IPS-20b (cell line): ENCODE measurements at regions not wholly inside any gene's neighbourhood (a gene's known extent, or its start where the extent isn't known, plus 50 kb on each side); places are given as distances from the start of the nearest gene placed in this dataset.
"Not testable (repeated sequence)": the region's sequence is repeated elsewhere in the genome, so short reads cannot be mapped to it uniquely, and the experiment has no call there.

Source experiments
- H3K27ac ChIP-seq: one replicate; pipeline ENCODE4 v1.5.1; 2013; ENCODE audit warnings: low read length
- H3K27me3 ChIP-seq: 2 replicates; pipeline ENCODE4 v1.6.1; 2013; ENCODE audit warnings: mild to moderate bottlenecking, low read length, inconsistent platforms; ENCODE audit not compliant: insufficient read depth
- H3K36me3 ChIP-seq: 2 replicates; pipeline ENCODE4 v1.6.1; 2013; ENCODE audit warnings: low read depth, mild to moderate bottlenecking, inconsistent platforms, low read length, moderate library complexity; ENCODE audit not compliant: insufficient read depth
- H3K4me1 ChIP-seq: 2 replicates; pipeline ENCODE4 v1.6.1; 2013; ENCODE audit warnings: mild to moderate bottlenecking, control low read depth, inconsistent platforms, low read length, moderate library complexity; ENCODE audit not compliant: insufficient read depth
- H3K4me3 ChIP-seq: 2 replicates; pipeline ENCODE4 v1.5.1; 2013; ENCODE audit warnings: mild to moderate bottlenecking, low read length, inconsistent platforms
- H3K9ac ChIP-seq: 2 replicates; pipeline ENCODE4 v1.6.1; 2013; ENCODE audit warnings: low read depth, mild to moderate bottlenecking, inconsistent platforms, low read length, moderate library complexity
- H3K9me3 ChIP-seq: 2 replicates; pipeline ENCODE4 v1.6.1; 2013; ENCODE audit warnings: mild to moderate bottlenecking, low read depth, low read length, inconsistent platforms; ENCODE audit not compliant: insufficient read depth

DNA sequence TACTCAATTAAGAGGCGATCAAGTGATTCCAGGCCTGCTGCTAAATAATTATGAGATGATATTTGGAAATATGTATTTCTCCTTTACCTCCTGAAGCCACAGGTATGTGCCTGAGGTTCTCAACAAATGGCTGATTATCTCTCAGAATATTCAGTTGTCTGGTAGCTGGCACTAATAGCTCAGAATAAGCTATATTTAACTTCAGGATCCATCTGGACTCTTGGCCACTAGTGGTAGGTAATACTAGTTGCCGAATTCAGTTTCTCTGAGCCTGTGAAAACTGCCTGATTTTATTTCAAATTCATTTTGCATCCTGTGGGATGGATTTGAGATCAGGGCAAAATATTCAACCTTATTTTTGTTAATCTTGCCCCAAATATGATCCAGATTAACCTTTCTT, 499.0 kb downstream of the DIPK2A start:
- no peaks in the 10 kb centered on the region for H3K27me3 ChIP-seq

DNA sequence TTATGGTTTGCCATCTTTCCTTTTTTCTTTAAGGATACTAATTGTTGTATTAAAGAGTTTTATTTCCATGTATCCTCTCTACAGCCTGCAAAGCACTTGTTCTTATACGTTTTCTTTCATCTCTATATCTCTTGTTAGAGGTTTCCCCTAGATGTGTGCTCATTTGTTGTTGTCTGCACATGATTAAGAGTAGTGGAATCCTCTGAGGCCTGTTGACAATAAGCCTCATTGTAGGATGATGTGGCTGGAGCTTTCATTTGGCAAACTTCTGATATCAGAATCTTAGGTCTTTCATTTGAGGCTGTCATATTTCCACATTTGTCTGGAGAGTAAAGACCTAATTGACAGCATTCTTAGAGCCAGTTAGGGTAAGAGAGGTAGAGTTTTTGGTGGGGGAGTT, 506.0 kb downstream of the DIPK2A start:
- Histone ChIP-seq H3K27ac (no peak overlapping the region), H3K9ac (no peak overlapping the region), H3K9me3 (no peaks in the 10 kb centered on the region), H3K27me3 (no peaks in the 10 kb centered on the region), H3K4me3 (no peak overlapping the region), H3K36me3 (no peaks in the 10 kb centered on the region), H3K4me1 (no peaks in the 10 kb centered on the region)

More for the DNA sequence above, 499.0 kb downstream of the DIPK2A start:
- H3K9me3 ChIP-seq: no peaks in the 10 kb centered on the region
- H3K27ac ChIP-seq: no peak overlapping the region
- H3K36me3 ChIP-seq: no peaks in the 10 kb centered on the region
- H3K4me1 ChIP-seq: peaks cover 10% of the 10 kb centered on the region; the same call in 1 of the 2 replicates
- H3K4me3 ChIP-seq: no peak overlapping the region
- H3K9ac ChIP-seq: no peak overlapping the region

DNA sequence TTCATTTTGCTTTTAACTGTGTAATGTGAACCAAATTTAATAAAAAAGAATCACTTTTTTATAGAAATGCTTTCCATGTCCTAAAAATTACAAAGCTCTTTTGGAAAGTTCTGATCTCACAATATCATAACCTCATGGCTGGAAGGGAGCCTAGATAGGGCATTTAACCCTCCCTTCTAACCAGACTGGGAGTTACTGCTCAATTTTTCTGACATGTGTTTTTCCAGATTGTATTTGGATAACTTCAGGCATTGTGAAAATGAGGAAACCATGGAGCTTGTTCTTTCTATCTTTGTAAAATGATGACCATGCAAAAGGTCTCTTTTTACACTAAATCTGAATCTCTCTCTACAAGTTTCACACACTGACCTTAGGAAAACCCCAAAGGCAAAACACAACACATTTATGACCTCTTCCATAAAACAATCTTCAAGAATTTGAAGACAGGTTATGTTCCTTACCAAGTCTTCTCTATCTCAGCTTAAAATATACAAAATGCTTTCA, 508.8 kb downstream of the DIPK2A start:
- Histone ChIP-seq H3K4me3 (no peak overlapping the region), H3K9me3 (no peaks in the 10 kb centered on the region), H3K27me3 (no peaks in the 10 kb centered on the region), H3K36me3 (no peaks in the 10 kb centered on the region), H3K4me1 (peaks cover 9% of the 10 kb centered on the region), H3K9ac (no peak overlapping the region), H3K27ac (no peak overlapping the region)

DNA sequence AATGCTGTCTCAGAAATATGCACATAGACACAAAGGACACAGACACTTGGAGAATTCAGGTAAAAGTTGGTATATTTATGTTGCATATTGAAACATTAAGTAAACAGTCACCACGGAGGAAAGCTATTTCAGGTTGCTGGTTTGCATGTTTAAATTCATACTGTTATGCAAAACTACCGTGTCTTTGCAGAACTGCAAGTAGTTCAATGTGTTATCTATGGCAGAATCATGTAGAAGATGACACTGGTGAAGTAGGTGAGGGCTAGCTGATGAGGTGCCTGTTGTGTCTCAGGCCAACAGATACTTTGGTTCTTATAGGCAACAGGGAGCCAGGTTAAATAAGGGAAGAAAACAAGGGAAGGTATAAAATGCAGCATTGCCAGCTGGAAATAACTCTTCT, 511.3 kb downstream of the DIPK2A start:
- Histone ChIP-seq H3K27ac (no peak overlapping the region), H3K27me3 (no peaks in the 10 kb centered on the region), H3K4me1 (peaks cover 9% of the 10 kb centered on the region), H3K9ac (no peak overlapping the region), H3K4me3 (no peak overlapping the region), H3K9me3 (no peaks in the 10 kb centered on the region), H3K36me3 (no peaks in the 10 kb centered on the region)

DNA sequence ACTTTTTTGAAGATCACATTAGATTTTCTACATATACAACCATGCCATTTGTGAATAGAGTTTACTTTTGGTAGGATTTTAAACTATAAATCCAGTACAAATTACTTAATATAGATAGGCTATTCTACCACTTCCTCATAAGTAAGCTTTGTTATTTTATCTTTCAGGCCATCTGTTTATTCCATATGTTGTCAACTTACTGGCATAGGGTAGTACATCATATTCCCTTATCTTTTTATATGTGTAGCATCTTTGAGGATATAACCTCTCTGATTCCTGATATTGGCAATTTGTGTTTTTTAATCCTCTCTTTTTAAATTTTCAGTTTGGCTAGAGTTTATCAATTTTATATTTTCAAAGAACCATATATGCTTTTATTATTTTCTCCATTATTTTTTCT, 515.4 kb downstream of the DIPK2A start:
- Histone ChIP-seq H3K9ac (no peak overlapping the region), H3K9me3 (no peaks in the 10 kb centered on the region), H3K36me3 (no peaks in the 10 kb centered on the region), H3K4me3 (no peak overlapping the region), H3K27me3 (no peaks in the 10 kb centered on the region), H3K27ac (no peak overlapping the region), H3K4me1 (peaks cover 9% of the 10 kb centered on the region)

DNA sequence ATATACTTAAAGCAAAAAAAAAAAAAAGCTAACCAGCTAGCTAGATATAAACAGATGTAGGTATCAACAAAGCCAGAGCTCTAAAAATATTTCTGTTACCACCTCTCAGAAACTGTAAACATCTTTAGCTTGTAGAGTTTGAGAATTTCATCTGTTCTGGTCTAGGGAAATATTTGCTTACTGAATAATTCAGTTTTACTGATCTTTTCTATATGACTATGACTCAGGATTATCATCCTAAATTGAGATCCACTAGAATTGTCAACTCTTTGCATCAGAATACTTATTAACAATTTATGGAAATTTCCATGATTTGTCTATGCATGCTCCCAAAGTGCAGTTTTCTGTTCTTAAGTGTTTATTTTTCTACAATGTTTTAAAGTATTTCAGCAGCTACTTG, 517.3 kb downstream of the DIPK2A start:
- Histone ChIP-seq H3K9me3 (no peaks in the 10 kb centered on the region), H3K36me3 (no peaks in the 10 kb centered on the region), H3K9ac (no peak overlapping the region), H3K27me3 (no peaks in the 10 kb centered on the region), H3K4me1 (peaks cover 2% of the 10 kb centered on the region; the same call in 1 of the 2 replicates), H3K27ac (no peak overlapping the region), H3K4me3 (no peak overlapping the region)

DNA sequence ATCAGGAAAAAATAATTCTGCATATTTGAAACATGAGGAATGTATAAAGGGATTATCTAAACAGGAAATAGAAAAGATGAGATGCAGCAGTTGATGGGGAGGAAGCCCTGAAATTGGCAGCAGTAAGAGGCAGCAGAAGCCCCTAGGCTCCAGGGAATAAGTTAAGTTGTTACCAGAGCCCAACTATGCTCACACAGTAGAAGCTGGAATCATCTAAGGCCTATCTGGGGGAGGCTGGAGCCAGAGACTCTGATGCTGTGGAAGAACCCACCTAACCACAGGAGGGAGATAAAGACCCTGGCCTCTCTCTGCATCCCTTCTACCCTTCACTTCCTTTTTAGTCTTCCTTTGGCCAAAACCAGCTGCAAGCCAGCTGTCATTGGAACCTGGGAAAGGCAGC, 519.7 kb downstream of the DIPK2A start:
- H3K4me1 ChIP-seq: no peaks in the 10 kb centered on the region
- H3K9ac ChIP-seq: no peak overlapping the region
- no peaks in the 10 kb centered on the region for H3K36me3 ChIP-seq
- H3K27me3 ChIP-seq: no peaks in the 10 kb centered on the region
- no peaks in the 10 kb centered on the region for H3K9me3 ChIP-seq
- no peak overlapping the region for H3K27ac ChIP-seq
- H3K4me3 ChIP-seq: no peak overlapping the region

DNA sequence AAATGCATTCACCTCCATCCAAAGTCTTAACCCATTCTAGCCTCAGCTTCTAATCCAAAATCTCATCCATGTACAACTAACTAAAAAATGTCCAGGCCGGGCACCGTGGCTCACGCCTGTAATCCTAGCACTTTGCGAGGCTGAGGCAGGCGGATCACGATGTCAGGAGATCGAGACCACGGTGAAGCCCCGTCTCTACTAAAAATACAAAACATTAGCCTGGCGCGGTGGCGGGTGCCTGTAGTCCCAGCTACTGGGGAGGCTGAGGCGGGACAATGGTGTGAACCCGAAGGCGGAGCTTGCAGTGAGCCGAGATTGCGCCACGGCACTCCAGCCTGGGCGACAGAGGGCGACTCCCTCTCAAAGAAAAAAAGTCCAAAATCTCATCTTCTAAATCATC, 523.0 kb downstream of the DIPK2A start:
- H3K4me1 ChIP-seq, H3K4me3 ChIP-seq, H3K27me3 ChIP-seq, H3K36me3 ChIP-seq, H3K27ac ChIP-seq, H3K9me3 ChIP-seq, H3K9ac ChIP-seq: not testable (repeated sequence)

DNA sequence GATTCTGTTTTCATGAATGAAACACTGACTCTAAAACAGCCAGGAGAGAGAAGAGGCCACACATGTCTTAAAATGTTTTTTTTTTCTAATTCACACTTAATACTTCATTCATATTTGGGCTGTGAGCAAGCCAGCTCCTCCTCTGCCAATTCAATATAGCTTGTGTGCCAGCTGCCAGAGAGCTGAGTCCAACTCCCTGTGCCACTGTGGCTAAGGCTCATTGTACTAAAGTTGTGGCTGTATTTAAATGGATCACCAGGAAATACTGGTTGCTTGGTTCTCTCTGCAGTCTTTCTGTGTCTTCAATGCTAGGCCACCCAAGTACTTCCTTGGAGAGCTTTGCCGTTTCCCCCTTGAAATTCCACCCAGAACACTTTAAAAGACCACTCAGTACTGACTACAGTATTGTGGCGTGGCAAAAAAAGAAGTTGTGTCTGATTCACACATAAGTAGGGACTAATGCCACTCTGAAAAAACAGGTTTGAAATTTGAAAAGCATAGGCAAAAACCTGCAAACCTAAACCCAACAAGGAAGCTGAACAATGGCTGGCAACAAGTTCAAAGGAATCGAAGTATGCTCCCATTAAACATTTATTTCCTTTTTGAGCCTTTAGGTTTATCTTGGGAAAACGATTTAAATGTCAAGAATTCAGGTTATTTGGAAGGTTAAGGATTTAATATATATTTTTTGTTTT, 524.7 kb downstream of the DIPK2A start:
- Histone ChIP-seq H3K9me3 (no peaks in the 10 kb centered on the region), H3K27ac (no peak overlapping the region), H3K36me3 (no peaks in the 10 kb centered on the region), H3K9ac (no peak overlapping the region), H3K4me3 (no peak overlapping the region), H3K27me3 (no peaks in the 10 kb centered on the region), H3K4me1 (peaks cover under 1% of the 10 kb centered on the region; the same call in 1 of the 2 replicates)

DNA sequence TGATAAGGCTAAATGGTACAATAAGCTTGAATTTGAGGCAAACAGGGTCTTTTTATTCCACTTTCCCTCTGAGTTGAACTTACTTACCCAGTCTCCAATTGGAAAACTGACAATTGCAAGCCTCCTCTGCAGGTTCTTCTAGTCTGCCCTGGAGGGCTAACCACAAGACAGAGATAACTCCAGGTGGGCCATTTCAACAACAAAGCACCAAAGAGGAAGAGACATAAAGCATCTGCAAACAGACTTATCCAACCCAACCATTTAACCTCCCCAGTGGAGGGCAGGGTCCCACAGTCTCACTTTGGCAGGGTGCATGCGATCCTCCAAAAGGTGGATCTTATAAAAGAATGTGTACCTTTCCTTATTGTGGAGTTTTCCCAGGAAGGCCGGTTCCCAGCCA, 525.8 kb downstream of the DIPK2A start:
- Histone ChIP-seq H3K36me3 (no peaks in the 10 kb centered on the region), H3K27ac (no peak overlapping the region), H3K9me3 (no peaks in the 10 kb centered on the region), H3K9ac (no peak overlapping the region), H3K4me3 (no peak overlapping the region), H3K27me3 (no peaks in the 10 kb centered on the region), H3K4me1 (peaks cover 4% of the 10 kb centered on the region)

DNA sequence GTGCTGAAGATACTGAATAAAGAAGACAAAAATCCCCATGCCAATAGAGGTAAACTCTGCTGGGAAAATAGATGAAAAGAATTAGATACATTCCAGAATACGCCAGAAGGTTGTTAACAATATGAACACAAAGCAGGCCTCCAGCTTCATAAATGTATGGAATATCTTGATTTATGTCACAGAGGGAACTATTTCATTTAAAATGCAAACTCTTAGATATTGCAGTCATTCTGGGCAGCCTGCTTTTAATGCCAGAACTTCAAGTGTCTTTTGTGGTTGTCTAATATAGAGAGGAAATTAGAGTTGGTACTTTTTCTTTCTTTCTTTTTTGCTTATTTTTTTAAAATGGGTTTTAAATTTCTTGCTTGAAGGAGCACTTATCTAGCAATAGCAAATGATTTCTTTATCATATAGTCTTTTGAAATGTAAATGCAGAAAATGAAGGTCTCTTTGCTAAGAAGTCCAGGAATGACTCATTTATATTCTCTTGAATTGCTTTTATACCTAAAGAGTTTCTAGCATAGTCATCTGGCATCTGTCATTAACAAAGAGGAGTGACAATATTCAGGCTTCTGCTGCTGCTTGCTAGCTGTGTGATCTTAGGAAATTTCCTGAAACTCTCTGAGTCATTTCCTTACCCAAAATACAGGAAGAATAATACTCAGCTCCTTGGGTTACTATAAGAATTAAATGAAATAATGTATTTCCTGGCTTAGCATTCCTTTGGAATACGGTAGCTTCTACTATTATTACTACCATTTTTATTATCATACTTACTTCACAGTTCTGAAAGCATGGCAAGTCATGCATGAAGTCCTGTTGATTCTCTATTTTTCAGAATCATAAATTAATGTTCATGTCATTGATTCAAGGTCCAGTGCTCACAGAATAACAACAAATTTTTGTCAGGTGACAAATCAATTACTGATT, 527.6 kb downstream of the DIPK2A start:
- no peaks in the 10 kb centered on the region for H3K27me3 ChIP-seq
- no peak overlapping the region for H3K27ac ChIP-seq
- no peak overlapping the region for H3K9ac ChIP-seq
- H3K9me3 ChIP-seq: no peaks in the 10 kb centered on the region
- H3K4me1 ChIP-seq: peaks cover 4% of the 10 kb centered on the region
- H3K4me3 ChIP-seq: no peak overlapping the region
- no peaks in the 10 kb centered on the region for H3K36me3 ChIP-seq

DNA sequence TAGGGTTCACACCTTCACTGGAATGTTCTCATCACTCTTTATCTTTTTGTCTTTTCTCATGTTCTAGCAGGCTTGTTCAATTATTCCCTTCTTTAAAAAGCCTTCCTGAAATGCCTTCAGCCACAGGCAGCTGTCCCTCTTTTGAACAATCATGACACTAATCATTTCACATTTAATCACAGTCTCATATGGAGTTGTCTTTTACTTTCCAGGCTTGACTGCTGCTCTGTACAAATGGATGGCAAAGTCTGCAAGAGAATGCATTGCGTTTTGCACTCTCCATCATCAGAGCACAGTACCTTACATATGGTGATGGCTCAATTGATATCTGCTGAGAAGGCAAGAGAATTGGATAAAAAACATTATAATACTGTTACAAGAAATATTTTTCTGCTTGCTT, 529.8 kb downstream of the DIPK2A start:
- no peak overlapping the region for H3K9ac ChIP-seq
- H3K4me3 ChIP-seq: no peak overlapping the region
- H3K4me1 ChIP-seq: peaks cover 4% of the 10 kb centered on the region
- no peaks in the 10 kb centered on the region for H3K27me3 ChIP-seq
- no peak overlapping the region for H3K27ac ChIP-seq
- no peaks in the 10 kb centered on the region for H3K36me3 ChIP-seq
- H3K9me3 ChIP-seq: no peaks in the 10 kb centered on the region
